WTC11 (cell line): ENCODE measurements at regions not wholly inside any gene's neighbourhood (a gene's known extent, or its start where the extent isn't known, plus 50 kb on each side); places are given as distances from the start of the nearest gene placed in this dataset.

Experiments
- ATAC-seq: fragments of 200-7000 bp; cut with Tn5 transposase; 2 replicates; pipeline ENCODE4 v1.10.0; 2021; ENCODE audit warnings: mild to moderate bottlenecking, moderate library complexity
- CTCF ChIA-PET: fragments of 300-600 bp; sonication (Branson Sonifier 250); formaldehyde crosslinking; loops from one replicate; lab custom pipeline; 2021; ENCODE audit warnings: antibody characterized with exemption; lab: Charles Lee
- POLR2A ChIA-PET: fragments of 350-600 bp; sonication (Branson Sonifier 250); formaldehyde crosslinking; loops from one replicate; lab custom pipeline; 2021; ENCODE audit warnings: antibody characterized with exemption; lab: Charles Lee
- DNase-seq: peaks from one replicate; pipeline ENCODE4 v3.0.0; 2021; ENCODE audit warnings: low spot score
- H3K27ac Mint-ChIP-seq: 2 replicates; pipeline ENCODE4 v1.8.0; 2021; ENCODE audit warnings: mixed read lengths
- H3K27me3 Mint-ChIP-seq: 2 replicates; pipeline ENCODE4 v1.8.0; 2021; ENCODE audit warnings: low read depth, mild to moderate bottlenecking, moderate library complexity, mixed read lengths
- H3K36me3 Mint-ChIP-seq: 2 replicates; pipeline ENCODE4 v1.8.0; 2021; ENCODE audit warnings: mixed read lengths
- H3K4me1 Mint-ChIP-seq: 2 replicates; pipeline ENCODE4 v1.8.0; 2022; ENCODE audit warnings: mixed read lengths
- H3K4me3 Mint-ChIP-seq: 2 replicates; pipeline ENCODE4 v1.8.0; 2021; ENCODE audit warnings: mild to moderate bottlenecking, moderate library complexity, mixed read lengths
- H3K9me3 Mint-ChIP-seq: 2 replicates; pipeline ENCODE4 v1.8.0; 2021; ENCODE audit warnings: mixed read lengths
- EMX1 ChIP-seq: fragments of 250-450 bp; sonication (Bioruptor Pico); IDR thresholded peaks from 2 replicates; pipeline ENCODE4 v1.8.0; 2021; ENCODE audit warnings: mild to moderate bottlenecking
- ETV6 ChIP-seq: sonication (generic); formaldehyde crosslinking; IDR thresholded peaks from 2 replicates; pipeline ENCODE4 v1.8.1; 2022; ENCODE audit warnings: mild to moderate bottlenecking, missing genetic modification reagents
- FOXP1 ChIP-seq: sonication (generic); formaldehyde crosslinking; IDR thresholded peaks from 2 replicates; pipeline ENCODE4 v1.8.0; 2022; ENCODE audit warnings: missing genetic modification reagents, mild to moderate bottlenecking, moderate library complexity, borderline replicate concordance
- GRHL2 ChIP-seq: fragments of 250-450 bp; sonication (Bioruptor Pico); IDR thresholded peaks from 2 replicates; pipeline ENCODE4 v1.8.0; 2022; ENCODE audit warnings: mild to moderate bottlenecking, moderate library complexity; ENCODE audit not compliant: insufficient replicate concordance, severe bottlenecking
- HMGA2 ChIP-seq: fragments of 250-450 bp; sonication (Bioruptor Pico); IDR thresholded peaks from 2 replicates; pipeline ENCODE4 v1.4.0; 2021; ENCODE audit warnings: mild to moderate bottlenecking, moderate library complexity
- JAZF1 ChIP-seq: fragments of 250-450 bp; sonication (Bioruptor Pico); IDR thresholded peaks from 2 replicates; pipeline ENCODE4 v1.9.0; 2021; ENCODE audit warnings: moderate library complexity, mild to moderate bottlenecking, inconsistent platforms
- MXD4 ChIP-seq: fragments of 250-450 bp; sonication (Bioruptor Pico); IDR thresholded peaks from 2 replicates; pipeline ENCODE4 v1.8.0; 2021; ENCODE audit warnings: mild to moderate bottlenecking, moderate library complexity, borderline replicate concordance
- MYBL2 ChIP-seq: sonication (generic); formaldehyde crosslinking; IDR thresholded peaks from 2 replicates; pipeline ENCODE4 v1.8.1; 2023; ENCODE audit warnings: mild to moderate bottlenecking, moderate library complexity, missing genetic modification reagents
- NFATC4 ChIP-seq: fragments of 250-450 bp; sonication (Bioruptor Pico); IDR thresholded peaks from 2 replicates; pipeline ENCODE4 v1.9.0; 2021; ENCODE audit warnings: mild to moderate bottlenecking
- NR3C1 ChIP-seq: sonication (generic); formaldehyde crosslinking; conservative IDR thresholded peaks from 2 replicates; pipeline ENCODE4 v1.8.1; 2023; ENCODE audit warnings: low read depth, mild to moderate bottlenecking, missing genetic modification reagents
- OVOL2 ChIP-seq: fragments of 250-450 bp; sonication (Bioruptor Pico); IDR thresholded peaks from 2 replicates; pipeline ENCODE4 v1.9.0; 2021; ENCODE audit warnings: mild to moderate bottlenecking, borderline replicate concordance
- SMAD3 ChIP-seq: sonication (generic); formaldehyde crosslinking; IDR thresholded peaks from 2 replicates; pipeline ENCODE4 v1.8.0; 2022; ENCODE audit warnings: missing genetic modification reagents, mild to moderate bottlenecking, borderline replicate concordance
- SOX15 ChIP-seq: fragments of 250-450 bp; sonication (Bioruptor Pico); IDR thresholded peaks from 2 replicates; pipeline ENCODE4 v1.9.0; 2021; ENCODE audit warnings: mild to moderate bottlenecking
- TCF7 ChIP-seq: sonication (generic); formaldehyde crosslinking; IDR thresholded peaks from 2 replicates; pipeline ENCODE4 v1.8.0; 2022; ENCODE audit warnings: mild to moderate bottlenecking, low read depth, missing genetic modification reagents, moderate library complexity
- TEAD4 ChIP-seq: sonication (generic); formaldehyde crosslinking; IDR thresholded peaks from 2 replicates; pipeline ENCODE4 v1.8.0; 2022; ENCODE audit warnings: mild to moderate bottlenecking, missing genetic modification reagents
- TP53 ChIP-seq: sonication (generic); formaldehyde crosslinking; IDR thresholded peaks from 2 replicates; pipeline ENCODE4 v1.8.1; 2023; ENCODE audit warnings: mild to moderate bottlenecking, missing genetic modification reagents
- ZNF232 ChIP-seq: sonication (generic); formaldehyde crosslinking; IDR thresholded peaks from 2 replicates; pipeline ENCODE4 v1.8.0; 2022; ENCODE audit warnings: mild to moderate bottlenecking, missing genetic modification reagents
- ZNF317 ChIP-seq: sonication (generic); formaldehyde crosslinking; IDR thresholded peaks from 2 replicates; pipeline ENCODE4 v1.8.1; 2023; ENCODE audit warnings: low read depth, mild to moderate bottlenecking, moderate library complexity, missing genetic modification reagents, borderline replicate concordance
- ZNF396 ChIP-seq: fragments of 250-450 bp; sonication (Bioruptor Pico); IDR thresholded peaks from 2 replicates; pipeline ENCODE4 v1.8.0; 2021; ENCODE audit warnings: mild to moderate bottlenecking, moderate library complexity, borderline replicate concordance
- ZNF423 ChIP-seq: fragments of 250-450 bp; sonication (Bioruptor Pico); IDR thresholded peaks from 2 replicates; pipeline ENCODE4 v2.1.2; 2022; ENCODE audit warnings: mild to moderate bottlenecking, moderate library complexity
- TF ChIP-seq, protein P1 (sequence below): sonication (generic); formaldehyde crosslinking; IDR thresholded peaks from 2 replicates; pipeline ENCODE4 v1.8.1; 2023; ENCODE audit warnings: mild to moderate bottlenecking, missing genetic modification reagents, moderate library complexity
- TF ChIP-seq, protein P2 (sequence below): fragments of 250-450 bp; sonication (Bioruptor Pico); IDR thresholded peaks from 2 replicates; pipeline ENCODE4 v1.9.0; 2021; ENCODE audit warnings: mild to moderate bottlenecking, borderline replicate concordance
- TF ChIP-seq, protein P3 (sequence below): sonication (generic); formaldehyde crosslinking; IDR thresholded peaks from 2 replicates; pipeline ENCODE4 v1.8.1; 2023; ENCODE audit warnings: mild to moderate bottlenecking, missing genetic modification reagents
- TF ChIP-seq, protein P4 (sequence below): sonication (generic); formaldehyde crosslinking; IDR thresholded peaks from 2 replicates; pipeline ENCODE4 v1.8.0; 2022; ENCODE audit warnings: mild to moderate bottlenecking, missing genetic modification reagents
- TF ChIP-seq, protein P5 (sequence below): sonication (generic); formaldehyde crosslinking; IDR thresholded peaks from 2 replicates; pipeline ENCODE4 v1.8.0; 2023; ENCODE audit warnings: missing genetic modification reagents

DNA sequence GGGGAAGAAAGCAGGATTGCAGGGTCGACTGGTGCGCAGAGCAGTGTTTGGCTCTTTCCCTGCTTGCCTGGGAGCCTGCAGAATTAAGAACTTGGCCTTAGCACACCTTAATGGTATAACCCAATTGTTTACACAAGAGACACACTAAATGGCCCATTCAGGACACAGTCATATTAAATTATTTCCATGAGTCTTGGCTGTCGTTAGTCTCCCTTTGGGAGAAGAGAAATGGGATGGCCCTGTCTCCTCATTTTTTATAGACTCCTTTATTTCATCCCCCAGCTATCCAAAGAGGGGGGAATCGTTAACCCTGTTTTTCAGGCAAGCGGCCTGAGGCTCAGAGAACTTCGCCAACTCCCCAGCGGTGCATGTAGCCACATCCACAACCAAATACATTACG lies 282.5 kb downstream of the SUCLA2 start:
- H3K4me1 Mint-ChIP-seq: no peaks in the 10 kb centered on the region
- TF ChIP-seq TP53 (CRISPR knock-in tag): no peak
- no peak for TF ChIP-seq ZNF396 (CRISPR knock-in tag)
- no peaks in the 10 kb centered on the region for H3K27me3 Mint-ChIP-seq
- ChIA-PET POLR2A (no interaction called here), CTCF (no interaction called here)
- no peak overlapping the region for H3K4me3 Mint-ChIP-seq
- H3K27ac Mint-ChIP-seq: no peak overlapping the region
- ATAC-seq: no peak
- DNase-seq: no peak
- H3K9me3 Mint-ChIP-seq: no peaks in the 10 kb centered on the region
- H3K36me3 Mint-ChIP-seq: no peaks in the 10 kb centered on the region

DNA sequence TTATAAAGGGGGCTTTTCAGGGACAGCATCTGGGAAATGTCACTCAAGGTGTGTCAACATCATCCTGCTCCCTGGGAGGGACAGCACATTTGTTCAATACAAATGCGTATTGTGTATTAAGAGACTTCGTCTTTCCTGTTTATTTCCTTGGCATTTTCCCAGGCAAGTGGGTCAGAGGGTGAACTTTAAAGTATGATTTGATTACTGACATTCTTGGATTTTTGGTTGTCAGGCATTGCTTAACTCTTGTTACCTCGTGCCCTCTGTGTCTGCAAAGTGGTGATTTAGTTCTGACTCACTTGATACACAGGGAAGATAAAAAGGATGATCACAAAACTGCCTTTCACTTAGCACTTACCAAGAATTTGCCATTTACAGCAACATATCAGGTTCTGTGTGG lies 292.7 kb downstream of the SUCLA2 start:
- peaks cover 18% of the 10 kb centered on the region for H3K9me3 Mint-ChIP-seq
- H3K27ac Mint-ChIP-seq: no peak overlapping the region
- TF ChIP-seq GRHL2 (CRISPR knock-in tag) (no peak), JAZF1 (CRISPR knock-in tag) (no peak), EMX1 (no peak), ZNF232 (CRISPR knock-in tag) (no peak), ZNF317 (no peak), SMAD3 (CRISPR knock-in tag) (no peak)
- TF ChIP-seq, protein P1, sequence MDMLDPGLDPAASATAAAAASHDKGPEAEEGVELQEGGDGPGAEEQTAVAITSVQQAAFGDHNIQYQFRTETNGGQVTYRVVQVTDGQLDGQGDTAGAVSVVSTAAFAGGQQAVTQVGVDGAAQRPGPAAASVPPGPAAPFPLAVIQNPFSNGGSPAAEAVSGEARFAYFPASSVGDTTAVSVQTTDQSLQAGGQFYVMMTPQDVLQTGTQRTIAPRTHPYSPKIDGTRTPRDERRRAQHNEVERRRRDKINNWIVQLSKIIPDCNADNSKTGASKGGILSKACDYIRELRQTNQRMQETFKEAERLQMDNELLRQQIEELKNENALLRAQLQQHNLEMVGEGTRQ (CRISPR knock-in tag): no peak
- TF ChIP-seq, protein P2, sequence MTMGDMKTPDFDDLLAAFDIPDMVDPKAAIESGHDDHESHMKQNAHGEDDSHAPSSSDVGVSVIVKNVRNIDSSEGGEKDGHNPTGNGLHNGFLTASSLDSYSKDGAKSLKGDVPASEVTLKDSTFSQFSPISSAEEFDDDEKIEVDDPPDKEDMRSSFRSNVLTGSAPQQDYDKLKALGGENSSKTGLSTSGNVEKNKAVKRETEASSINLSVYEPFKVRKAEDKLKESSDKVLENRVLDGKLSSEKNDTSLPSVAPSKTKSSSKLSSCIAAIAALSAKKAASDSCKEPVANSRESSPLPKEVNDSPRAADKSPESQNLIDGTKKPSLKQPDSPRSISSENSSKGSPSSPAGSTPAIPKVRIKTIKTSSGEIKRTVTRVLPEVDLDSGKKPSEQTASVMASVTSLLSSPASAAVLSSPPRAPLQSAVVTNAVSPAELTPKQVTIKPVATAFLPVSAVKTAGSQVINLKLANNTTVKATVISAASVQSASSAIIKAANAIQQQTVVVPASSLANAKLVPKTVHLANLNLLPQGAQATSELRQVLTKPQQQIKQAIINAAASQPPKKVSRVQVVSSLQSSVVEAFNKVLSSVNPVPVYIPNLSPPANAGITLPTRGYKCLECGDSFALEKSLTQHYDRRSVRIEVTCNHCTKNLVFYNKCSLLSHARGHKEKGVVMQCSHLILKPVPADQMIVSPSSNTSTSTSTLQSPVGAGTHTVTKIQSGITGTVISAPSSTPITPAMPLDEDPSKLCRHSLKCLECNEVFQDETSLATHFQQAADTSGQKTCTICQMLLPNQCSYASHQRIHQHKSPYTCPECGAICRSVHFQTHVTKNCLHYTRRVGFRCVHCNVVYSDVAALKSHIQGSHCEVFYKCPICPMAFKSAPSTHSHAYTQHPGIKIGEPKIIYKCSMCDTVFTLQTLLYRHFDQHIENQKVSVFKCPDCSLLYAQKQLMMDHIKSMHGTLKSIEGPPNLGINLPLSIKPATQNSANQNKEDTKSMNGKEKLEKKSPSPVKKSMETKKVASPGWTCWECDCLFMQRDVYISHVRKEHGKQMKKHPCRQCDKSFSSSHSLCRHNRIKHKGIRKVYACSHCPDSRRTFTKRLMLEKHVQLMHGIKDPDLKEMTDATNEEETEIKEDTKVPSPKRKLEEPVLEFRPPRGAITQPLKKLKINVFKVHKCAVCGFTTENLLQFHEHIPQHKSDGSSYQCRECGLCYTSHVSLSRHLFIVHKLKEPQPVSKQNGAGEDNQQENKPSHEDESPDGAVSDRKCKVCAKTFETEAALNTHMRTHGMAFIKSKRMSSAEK (CRISPR knock-in tag): no peak
- 0 out of 2 replicates have a peak, but pooled peaks cover 3% of the 10 kb centered on the region for H3K27me3 Mint-ChIP-seq
- ATAC-seq (no peak), DNase-seq (no peak)
- ChIA-PET CTCF (no interaction called here), POLR2A (no interaction called here)
- H3K4me3 Mint-ChIP-seq: no peak overlapping the region
- H3K4me1 Mint-ChIP-seq: 0 out of 2 replicates have a peak, but pooled peaks cover 5% of the 10 kb centered on the region
- peaks cover 7% of the 10 kb centered on the region for H3K36me3 Mint-ChIP-seq

DNA sequence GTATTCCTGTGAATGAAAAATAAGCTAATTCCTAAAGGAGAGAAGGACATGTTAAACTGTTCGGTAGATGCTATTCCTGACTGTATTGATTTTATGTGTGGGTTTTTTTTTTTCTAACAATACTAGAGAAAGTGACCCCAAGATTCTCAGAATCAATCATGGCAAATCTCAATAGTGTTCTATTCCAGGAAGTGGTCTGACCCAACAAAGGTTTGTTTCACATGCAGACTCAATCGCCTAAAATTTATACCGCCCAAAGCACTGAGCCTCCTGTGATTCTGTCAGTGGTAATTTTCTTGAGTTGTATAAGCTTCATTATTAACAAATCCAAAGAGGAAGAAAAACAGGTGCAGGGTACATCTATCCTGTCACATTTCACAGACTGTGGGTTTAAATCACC lies 293.7 kb downstream of the SUCLA2 start:
- Mint-ChIP-seq H3K9me3 (peaks cover 18% of the 10 kb centered on the region), H3K4me1 (0 out of 2 replicates have a peak, but pooled peaks cover 5% of the 10 kb centered on the region), H3K36me3 (peaks cover 7% of the 10 kb centered on the region), H3K27ac (no peak overlapping the region), H3K27me3 (0 out of 2 replicates have a peak, but pooled peaks cover 3% of the 10 kb centered on the region), H3K4me3 (no peak overlapping the region)
- DNase-seq (no peak), ATAC-seq (no peak)
- ChIA-PET CTCF (no interaction called here), POLR2A (no interaction called here)
- TF ChIP-seq FOXP1 (CRISPR knock-in tag) (no peak), NR3C1 (CRISPR knock-in tag) (no peak), MYBL2 (CRISPR knock-in tag) (no peak), MXD4 (no peak), OVOL2 (CRISPR knock-in tag) (no peak), ZNF423 (CRISPR knock-in tag) (no peak), EMX1 (no peak), NFATC4 (CRISPR knock-in tag) (no peak), TCF7 (CRISPR knock-in tag) (no peak), TEAD4 (no peak), SOX15 (CRISPR knock-in tag) (no peak), ETV6 (CRISPR knock-in tag) (no peak), HMGA2 (CRISPR knock-in tag) (no peak), GRHL2 (CRISPR knock-in tag) (no peak)
- TF ChIP-seq, protein P3, sequence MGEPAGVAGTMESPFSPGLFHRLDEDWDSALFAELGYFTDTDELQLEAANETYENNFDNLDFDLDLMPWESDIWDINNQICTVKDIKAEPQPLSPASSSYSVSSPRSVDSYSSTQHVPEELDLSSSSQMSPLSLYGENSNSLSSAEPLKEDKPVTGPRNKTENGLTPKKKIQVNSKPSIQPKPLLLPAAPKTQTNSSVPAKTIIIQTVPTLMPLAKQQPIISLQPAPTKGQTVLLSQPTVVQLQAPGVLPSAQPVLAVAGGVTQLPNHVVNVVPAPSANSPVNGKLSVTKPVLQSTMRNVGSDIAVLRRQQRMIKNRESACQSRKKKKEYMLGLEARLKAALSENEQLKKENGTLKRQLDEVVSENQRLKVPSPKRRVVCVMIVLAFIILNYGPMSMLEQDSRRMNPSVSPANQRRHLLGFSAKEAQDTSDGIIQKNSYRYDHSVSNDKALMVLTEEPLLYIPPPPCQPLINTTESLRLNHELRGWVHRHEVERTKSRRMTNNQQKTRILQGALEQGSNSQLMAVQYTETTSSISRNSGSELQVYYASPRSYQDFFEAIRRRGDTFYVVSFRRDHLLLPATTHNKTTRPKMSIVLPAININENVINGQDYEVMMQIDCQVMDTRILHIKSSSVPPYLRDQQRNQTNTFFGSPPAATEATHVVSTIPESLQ (CRISPR knock-in tag): no peak
- TF ChIP-seq, protein P4, sequence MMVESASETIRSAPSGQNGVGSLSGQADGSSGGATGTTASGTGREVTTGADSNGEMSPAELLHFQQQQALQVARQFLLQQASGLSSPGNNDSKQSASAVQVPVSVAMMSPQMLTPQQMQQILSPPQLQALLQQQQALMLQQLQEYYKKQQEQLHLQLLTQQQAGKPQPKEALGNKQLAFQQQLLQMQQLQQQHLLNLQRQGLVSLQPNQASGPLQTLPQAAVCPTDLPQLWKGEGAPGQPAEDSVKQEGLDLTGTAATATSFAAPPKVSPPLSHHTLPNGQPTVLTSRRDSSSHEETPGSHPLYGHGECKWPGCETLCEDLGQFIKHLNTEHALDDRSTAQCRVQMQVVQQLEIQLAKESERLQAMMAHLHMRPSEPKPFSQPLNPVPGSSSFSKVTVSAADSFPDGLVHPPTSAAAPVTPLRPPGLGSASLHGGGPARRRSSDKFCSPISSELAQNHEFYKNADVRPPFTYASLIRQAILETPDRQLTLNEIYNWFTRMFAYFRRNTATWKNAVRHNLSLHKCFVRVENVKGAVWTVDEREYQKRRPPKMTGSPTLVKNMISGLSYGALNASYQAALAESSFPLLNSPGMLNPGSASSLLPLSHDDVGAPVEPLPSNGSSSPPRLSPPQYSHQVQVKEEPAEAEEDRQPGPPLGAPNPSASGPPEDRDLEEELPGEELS (CRISPR knock-in tag): no peak
- TF ChIP-seq, protein P5, sequence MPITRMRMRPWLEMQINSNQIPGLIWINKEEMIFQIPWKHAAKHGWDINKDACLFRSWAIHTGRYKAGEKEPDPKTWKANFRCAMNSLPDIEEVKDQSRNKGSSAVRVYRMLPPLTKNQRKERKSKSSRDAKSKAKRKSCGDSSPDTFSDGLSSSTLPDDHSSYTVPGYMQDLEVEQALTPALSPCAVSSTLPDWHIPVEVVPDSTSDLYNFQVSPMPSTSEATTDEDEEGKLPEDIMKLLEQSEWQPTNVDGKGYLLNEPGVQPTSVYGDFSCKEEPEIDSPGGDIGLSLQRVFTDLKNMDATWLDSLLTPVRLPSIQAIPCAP: no peak
